ENCODE measurements at regions not wholly inside any gene's neighbourhood (a gene's known extent, or its start where the extent isn't known, plus 50 kb on each side); places are given as distances from the start of the nearest gene placed in this dataset.

GRCh38 chr10:30542001-30542894 is 87.3 kb downstream of the LYZL2 start:
- no peak for TF ChIP-seq CTCF (conservative IDR thresholded peaks at IDR 0.05; ENCODE audit: low read length)
- no peak for TF ChIP-seq EZH2phosphoT487 (IDR thresholded peaks at IDR 0.05; ENCODE audit: borderline replicate concordance)

Measured in Loucy (cell line).